Activated CD4-positive, alpha-beta T cell treated with anti-CD3 and anti-CD28 coated beads, Interleukin-2, amount 10 ng/mL, durations not matched to agents 24 days and 14 days (primary cell): ENCODE measurements at regions not wholly inside any gene's neighbourhood (a gene's known extent, or its start where the extent isn't known, plus 50 kb on each side); places are given as distances from the start of the nearest gene placed in this dataset.

ENCODE experiments used
- DNase-seq: peaks from one replicate; pipeline ENCODE4 v3.0.0; 2022
- H3K27ac Mint-ChIP-seq: one replicate; pipeline ENCODE4 v1.8.0; 2022; ENCODE audit warnings: mild to moderate bottlenecking, mixed read lengths
- H3K27me3 Mint-ChIP-seq: one replicate; pipeline ENCODE4 v1.8.0; 2022; ENCODE audit warnings: mixed read lengths
- H3K36me3 Mint-ChIP-seq: one replicate; pipeline ENCODE4 v1.8.0; 2022; ENCODE audit warnings: low read depth, mild to moderate bottlenecking, mixed read lengths
- H3K4me1 Mint-ChIP-seq: one replicate; pipeline ENCODE4 v1.8.0; 2021; ENCODE audit warnings: mixed read lengths
- H3K4me3 Mint-ChIP-seq: one replicate; pipeline ENCODE4 v1.8.0; 2022; ENCODE audit warnings: mild to moderate bottlenecking, moderate library complexity, mixed read lengths
- H3K9me3 Mint-ChIP-seq: one replicate; pipeline ENCODE4 v1.8.0; 2021; ENCODE audit warnings: mixed read lengths
- intact Hi-C: fragments of 100-400 bp; cut with micrococcal nuclease; formaldehyde crosslinking; loops from one replicate; pipeline ENCODE4 v1.15.1; 2023

DNA sequence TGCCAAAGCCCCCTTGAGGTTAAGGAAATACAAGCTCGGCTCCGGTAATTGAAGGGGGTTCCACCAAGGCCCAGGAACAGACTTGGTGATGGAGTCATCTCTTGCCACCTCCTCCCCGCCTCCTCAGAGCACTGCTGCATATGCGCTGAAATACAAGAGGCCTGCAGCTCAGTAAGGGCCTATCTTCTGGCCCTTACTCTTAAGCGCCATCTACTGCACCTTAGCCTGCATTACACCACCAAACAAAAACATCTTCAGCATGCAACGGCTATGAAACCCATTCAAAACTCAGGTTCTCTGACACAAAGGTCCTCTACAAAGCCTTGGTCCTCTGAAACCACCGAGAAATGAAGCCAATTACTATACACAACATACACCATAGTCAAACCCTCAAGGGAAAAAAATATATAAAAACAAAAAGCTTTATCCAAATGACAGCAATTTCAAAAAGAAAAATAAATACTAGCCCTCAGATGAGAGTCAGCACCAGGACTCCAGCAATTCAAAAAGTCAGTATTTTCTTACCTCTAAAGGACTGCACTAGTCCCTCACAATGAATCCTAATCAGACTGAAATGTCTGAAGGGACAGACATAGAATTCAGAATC, 176.8 kb upstream of the TBX20 start:
- no peak overlapping the region for H3K27ac Mint-ChIP-seq
- H3K4me1 Mint-ChIP-seq: no peaks in the 10 kb centered on the region
- no peaks in the 10 kb centered on the region for H3K36me3 Mint-ChIP-seq
- intact Hi-C loops: no loop called here
- no peak overlapping the region for H3K4me3 Mint-ChIP-seq
- peaks cover 5% of the 10 kb centered on the region for H3K27me3 Mint-ChIP-seq
- DNase-seq: no peak
- H3K9me3 Mint-ChIP-seq: peaks cover 4% of the 10 kb centered on the region

DNA sequence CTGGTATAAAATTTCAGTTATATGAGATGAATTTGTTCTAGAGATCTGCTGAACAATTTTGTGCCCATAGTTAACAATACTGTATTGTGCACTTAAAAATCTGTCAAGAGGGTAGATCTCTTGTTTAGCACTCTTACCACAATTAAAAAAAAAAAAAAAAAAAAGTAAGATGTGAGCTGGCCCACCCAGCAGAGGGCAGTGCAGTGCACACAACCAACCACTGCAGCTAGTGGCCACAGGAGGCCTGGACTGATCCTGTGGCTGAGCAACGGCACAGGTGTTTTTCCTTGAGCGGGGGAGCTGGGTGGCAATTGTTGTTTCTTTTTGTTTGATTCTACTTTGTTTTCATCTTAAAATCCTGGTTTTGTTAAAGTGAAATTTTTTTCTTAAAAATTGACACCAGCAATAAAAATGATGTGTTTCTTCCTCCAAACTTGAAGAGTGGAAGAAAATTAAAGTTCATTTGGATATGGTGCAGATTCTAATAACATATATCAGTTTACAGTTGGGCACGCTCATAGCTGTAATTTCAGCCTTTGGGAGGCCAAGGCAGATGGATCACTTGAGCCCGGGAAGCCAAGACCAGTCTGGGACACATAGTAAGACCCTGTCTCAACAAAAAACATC, 171.1 kb upstream of the TBX20 start:
- Mint-ChIP-seq H3K36me3 (no peaks in the 10 kb centered on the region), H3K9me3 (no peaks in the 10 kb centered on the region), H3K27me3 (peaks cover 9% of the 10 kb centered on the region), H3K27ac (no peak overlapping the region), H3K4me3 (no peak overlapping the region), H3K4me1 (no peaks in the 10 kb centered on the region)
- intact Hi-C loops: loop anchor here (1.0 kb wide), 3 partner anchors 95 to 199 kb away; no protein-coding TSS in a partner anchor
- DNase-seq: peak; percentile 84

DNA sequence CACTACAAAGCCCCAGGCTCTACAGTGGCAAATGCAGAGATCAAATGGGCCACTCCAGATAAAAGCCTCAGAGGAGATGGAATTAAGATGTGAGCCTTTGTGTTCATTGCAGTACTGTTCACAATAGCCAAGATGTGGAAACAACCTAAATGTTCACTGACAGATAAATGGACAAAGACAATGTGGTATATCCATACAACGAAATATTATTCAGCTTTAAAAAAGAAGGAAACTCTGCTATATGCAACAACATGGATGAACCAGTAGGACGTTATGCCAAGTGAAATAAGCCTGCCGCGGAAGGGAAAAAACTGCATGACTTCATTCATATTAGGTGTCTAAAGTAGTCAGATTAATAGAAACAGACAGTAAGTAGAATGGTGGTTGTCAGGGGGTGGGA, 170.5 kb upstream of the TBX20 start:
- Mint-ChIP-seq H3K9me3 (no peaks in the 10 kb centered on the region), H3K4me1 (no peaks in the 10 kb centered on the region), H3K4me3 (no peak overlapping the region), H3K36me3 (no peaks in the 10 kb centered on the region), H3K27ac (no peak overlapping the region), H3K27me3 (peaks cover 9% of the 10 kb centered on the region)
- intact Hi-C loops: no loop called here
- DNase-seq: no peak

DNA sequence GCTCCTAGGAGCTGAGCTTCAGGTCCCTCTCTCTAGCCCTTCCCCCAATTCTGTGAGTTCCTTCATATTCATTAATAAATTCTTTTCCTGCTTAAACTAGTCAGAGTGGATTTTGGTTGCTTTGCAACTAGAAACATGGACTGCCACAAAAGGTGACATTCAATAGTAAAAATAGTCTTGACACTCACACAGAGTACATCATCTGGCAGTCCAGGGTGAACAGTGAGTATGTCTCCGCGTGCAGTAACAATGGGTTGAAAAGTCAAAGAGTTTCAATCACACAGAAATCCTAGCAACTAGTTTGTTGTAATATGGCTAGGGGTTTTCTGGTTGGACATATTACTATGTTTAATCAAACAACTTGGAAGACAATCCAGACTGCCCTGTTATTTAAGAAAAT, 168.8 kb upstream of the TBX20 start:
- Mint-ChIP-seq H3K27me3 (peaks cover 9% of the 10 kb centered on the region), H3K4me1 (no peaks in the 10 kb centered on the region), H3K36me3 (no peaks in the 10 kb centered on the region), H3K4me3 (no peak overlapping the region), H3K27ac (no peak overlapping the region), H3K9me3 (no peaks in the 10 kb centered on the region)
- intact Hi-C loops: no loop called here
- DNase-seq: no peak

DNA sequence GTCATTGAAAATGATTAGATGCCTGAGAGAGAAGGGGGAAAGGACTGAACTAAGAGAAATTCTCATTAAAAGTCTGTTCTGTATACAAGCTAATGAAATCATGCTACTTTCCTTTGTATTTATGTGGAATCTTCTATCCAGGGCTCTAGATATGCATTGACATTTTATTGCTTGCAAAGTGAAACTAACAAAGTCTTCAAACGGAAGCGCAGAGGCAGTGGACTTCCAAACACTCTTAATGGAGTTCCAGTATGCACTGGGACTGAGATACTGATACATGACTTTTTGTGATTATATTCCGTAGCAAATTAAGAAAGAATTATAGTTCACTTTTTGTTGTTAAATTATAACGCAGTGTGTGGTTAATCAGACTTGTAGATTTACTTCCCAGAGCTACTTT, 166.8 kb upstream of the TBX20 start:
- no peaks in the 10 kb centered on the region for H3K4me1 Mint-ChIP-seq
- no peaks in the 10 kb centered on the region for H3K36me3 Mint-ChIP-seq
- DNase-seq: no peak
- H3K27me3 Mint-ChIP-seq: peaks cover 5% of the 10 kb centered on the region
- intact Hi-C loops: no loop called here
- H3K9me3 Mint-ChIP-seq: no peaks in the 10 kb centered on the region
- H3K4me3 Mint-ChIP-seq: no peak overlapping the region
- H3K27ac Mint-ChIP-seq: no peak overlapping the region

DNA sequence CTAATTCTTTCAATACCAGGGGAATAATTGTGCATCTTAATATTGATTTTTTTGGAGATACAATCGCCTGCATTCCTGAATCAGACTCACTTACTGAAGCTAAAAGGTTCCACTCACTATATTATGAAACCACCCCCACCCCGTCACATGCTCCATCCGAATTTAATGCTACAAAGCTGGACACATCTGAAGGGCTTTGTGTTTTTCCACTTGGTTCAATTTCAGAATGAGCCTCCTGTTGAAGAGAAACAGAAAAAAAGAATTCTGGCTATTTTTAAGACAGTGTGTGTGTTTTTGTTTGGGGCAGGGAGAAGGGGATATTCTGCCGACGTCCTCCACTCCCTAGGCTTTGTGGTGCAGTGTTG, 165.5 kb upstream of the TBX20 start:
- DNase-seq: no peak
- intact Hi-C loops: no loop called here
- Mint-ChIP-seq H3K4me3 (no peak overlapping the region), H3K36me3 (no peaks in the 10 kb centered on the region), H3K27ac (no peak overlapping the region), H3K4me1 (no peaks in the 10 kb centered on the region), H3K9me3 (no peaks in the 10 kb centered on the region), H3K27me3 (peaks cover 5% of the 10 kb centered on the region)

DNA sequence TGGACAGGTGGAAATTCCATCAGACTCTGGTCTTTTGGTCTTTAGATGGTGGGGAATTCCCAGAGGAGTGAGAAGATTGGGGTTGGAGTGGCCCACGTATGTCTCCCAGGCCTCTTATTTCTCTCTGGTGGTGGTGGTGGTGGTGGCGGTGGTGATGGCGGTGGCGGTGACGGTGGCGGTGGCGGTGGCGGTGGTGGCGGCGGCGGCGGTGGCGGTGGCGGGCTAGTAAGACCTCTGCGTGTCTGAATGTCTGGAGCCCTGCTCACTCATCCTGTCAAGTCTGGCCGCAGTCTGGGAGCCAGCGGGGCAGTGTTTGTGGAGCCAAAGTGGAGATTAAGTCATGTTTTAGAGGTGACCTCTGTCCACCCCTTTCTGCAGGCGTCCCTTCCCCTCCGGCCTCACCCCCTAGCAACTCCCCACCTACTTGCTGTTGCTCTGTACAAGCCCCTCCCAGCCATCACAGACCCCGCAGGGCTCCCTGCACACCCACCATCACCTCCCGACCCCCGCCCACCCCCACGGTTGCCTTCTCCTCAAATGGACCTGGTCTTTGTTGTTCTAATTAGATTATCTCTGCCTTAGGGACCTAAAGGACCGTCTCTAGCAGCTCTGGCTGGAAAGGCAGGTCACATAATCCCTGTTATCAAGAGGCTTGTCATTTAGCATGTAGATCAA, 165.0 kb upstream of the TBX20 start:
- Mint-ChIP-seq H3K27ac (no peak overlapping the region), H3K36me3 (no peaks in the 10 kb centered on the region), H3K27me3 (peaks cover 5% of the 10 kb centered on the region), H3K4me1 (no peaks in the 10 kb centered on the region), H3K9me3 (no peaks in the 10 kb centered on the region), H3K4me3 (no peak overlapping the region)
- intact Hi-C loops: no loop called here
- DNase-seq: no peak

DNA sequence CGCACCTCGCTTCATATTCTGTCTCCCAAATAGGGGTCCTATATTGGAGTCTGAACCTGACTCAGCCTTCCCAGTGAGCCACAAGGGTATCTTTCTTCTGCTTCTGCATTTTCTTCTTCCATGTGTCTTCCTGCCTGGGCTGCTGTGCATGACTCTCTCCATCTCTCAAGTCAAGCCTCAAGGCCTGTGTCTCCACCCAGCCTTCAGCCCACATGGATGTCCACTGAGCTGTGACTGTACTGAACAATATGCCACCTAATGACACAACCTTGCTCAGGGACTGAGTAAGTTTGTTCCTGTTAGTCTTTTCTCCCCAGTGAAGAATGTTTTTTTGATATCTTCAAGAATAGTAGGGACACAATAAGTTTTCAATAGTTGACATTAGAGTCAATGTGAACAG, 162.7 kb upstream of the TBX20 start:
- no peaks in the 10 kb centered on the region for H3K36me3 Mint-ChIP-seq
- intact Hi-C loops: no loop called here
- peaks cover 3% of the 10 kb centered on the region for H3K27me3 Mint-ChIP-seq
- H3K9me3 Mint-ChIP-seq: no peaks in the 10 kb centered on the region
- no peak overlapping the region for H3K4me3 Mint-ChIP-seq
- DNase-seq: no peak
- no peaks in the 10 kb centered on the region for H3K4me1 Mint-ChIP-seq
- H3K27ac Mint-ChIP-seq: no peak overlapping the region

DNA sequence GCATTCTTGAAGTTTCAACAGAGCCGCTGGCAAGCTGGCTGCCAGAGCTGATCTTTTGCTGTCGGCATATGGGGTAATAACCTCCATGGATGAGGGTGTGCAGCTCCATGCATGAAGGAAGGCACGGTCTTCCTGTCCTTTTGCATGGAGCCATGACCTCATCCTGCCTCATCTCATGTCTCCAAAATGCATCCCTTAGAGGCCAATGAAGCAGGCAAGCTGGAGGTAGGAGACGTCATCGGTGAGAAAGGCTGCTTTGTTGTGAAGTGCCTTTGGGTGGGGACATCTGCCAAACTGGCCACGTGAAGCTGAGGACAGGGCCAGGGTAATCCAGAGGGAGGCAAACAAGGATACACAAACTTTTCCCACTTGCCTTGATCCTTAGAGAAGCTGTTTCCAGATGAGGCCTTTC, 161.5 kb upstream of the TBX20 start:
- intact Hi-C loops: no loop called here
- Mint-ChIP-seq H3K36me3 (no peaks in the 10 kb centered on the region), H3K9me3 (no peaks in the 10 kb centered on the region), H3K27me3 (peaks cover 4% of the 10 kb centered on the region), H3K4me3 (no peak overlapping the region), H3K4me1 (no peaks in the 10 kb centered on the region), H3K27ac (no peak overlapping the region)
- DNase-seq: no peak

DNA sequence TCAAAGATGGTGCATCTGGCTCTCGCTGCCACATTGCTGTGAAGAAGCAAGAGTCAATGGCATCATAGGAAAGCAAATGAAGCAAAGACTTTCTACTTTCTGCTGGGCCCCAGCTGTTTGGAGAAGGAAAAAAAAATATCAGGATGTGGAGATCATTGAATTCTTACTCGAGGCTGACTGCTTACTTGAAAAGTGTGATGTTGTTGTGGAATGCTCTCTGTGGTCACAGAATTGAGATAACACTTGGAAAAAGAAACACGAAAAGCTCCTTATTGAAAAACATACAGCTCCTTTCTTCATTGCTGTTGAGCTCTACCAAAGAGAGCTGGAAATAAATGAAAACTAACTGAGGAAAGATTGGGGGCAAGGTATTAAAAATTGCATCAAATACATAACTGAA, 157.4 kb upstream of the TBX20 start:
- Mint-ChIP-seq H3K27ac (no peak overlapping the region), H3K36me3 (no peaks in the 10 kb centered on the region), H3K4me3 (no peak overlapping the region), H3K4me1 (no peaks in the 10 kb centered on the region), H3K9me3 (no peaks in the 10 kb centered on the region), H3K27me3 (peaks cover 3% of the 10 kb centered on the region)
- intact Hi-C loops: no loop called here
- DNase-seq: no peak

DNA sequence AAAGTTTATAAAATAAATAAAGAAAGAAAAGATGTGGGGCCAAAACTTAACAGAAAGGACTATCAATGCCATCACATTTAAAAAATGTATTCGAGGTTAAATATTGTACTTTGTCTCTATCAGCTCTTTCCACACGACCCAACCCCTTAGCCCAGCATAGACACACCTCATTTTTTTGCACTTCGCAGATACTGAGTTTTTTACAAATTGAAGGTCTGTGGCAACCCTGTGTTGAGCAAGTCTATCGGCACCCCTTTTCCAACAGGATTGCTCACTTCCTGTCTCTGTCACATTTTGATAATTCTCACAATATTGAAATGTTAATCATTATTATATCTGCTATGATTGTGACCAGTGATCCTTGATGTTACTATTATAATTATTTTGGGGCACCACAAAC, 151.6 kb upstream of the TBX20 start:
- Mint-ChIP-seq H3K36me3 (no peaks in the 10 kb centered on the region), H3K9me3 (no peaks in the 10 kb centered on the region), H3K27me3 (peaks cover 2% of the 10 kb centered on the region), H3K4me3 (no peak overlapping the region), H3K27ac (no peak overlapping the region), H3K4me1 (no peaks in the 10 kb centered on the region)
- intact Hi-C loops: no loop called here
- DNase-seq: no peak

DNA sequence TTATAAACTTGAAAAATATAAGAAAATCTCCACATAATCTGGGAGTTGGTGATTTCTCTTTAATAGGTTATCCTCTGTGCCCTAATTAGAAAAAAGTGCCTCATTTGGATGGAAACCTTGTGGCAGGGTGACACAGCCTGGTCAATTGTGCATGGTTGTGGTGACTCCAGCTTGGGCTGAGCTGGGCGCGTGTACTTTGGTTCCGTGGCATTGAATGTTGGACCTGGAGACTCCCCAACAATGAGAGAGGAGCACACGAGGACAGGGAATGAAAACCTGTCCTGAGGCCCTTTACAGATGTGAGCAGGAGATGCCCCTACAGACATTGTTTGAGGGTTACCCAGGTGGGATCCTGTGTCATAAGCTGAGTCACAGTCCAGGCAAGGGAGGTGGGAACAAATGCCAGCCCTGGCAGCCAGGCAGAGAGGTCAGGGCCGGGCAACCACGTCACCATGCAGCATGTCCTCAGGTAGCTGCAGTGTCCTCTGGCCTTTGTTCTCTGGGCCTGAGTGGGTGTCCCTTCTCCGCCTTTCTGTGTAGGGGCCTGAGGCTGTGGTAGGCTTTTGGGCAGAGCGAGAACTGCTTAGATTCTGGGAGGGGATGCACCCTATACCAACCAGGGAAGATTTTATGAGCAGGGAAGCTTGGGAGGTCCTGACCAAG, 147.4 kb upstream of the TBX20 start:
- no peaks in the 10 kb centered on the region for H3K9me3 Mint-ChIP-seq
- H3K27ac Mint-ChIP-seq: no peak overlapping the region
- H3K27me3 Mint-ChIP-seq: no peaks in the 10 kb centered on the region
- no peak for DNase-seq
- intact Hi-C loops: no loop called here
- H3K4me3 Mint-ChIP-seq: no peak overlapping the region
- H3K4me1 Mint-ChIP-seq: no peaks in the 10 kb centered on the region
- H3K36me3 Mint-ChIP-seq: no peaks in the 10 kb centered on the region

DNA sequence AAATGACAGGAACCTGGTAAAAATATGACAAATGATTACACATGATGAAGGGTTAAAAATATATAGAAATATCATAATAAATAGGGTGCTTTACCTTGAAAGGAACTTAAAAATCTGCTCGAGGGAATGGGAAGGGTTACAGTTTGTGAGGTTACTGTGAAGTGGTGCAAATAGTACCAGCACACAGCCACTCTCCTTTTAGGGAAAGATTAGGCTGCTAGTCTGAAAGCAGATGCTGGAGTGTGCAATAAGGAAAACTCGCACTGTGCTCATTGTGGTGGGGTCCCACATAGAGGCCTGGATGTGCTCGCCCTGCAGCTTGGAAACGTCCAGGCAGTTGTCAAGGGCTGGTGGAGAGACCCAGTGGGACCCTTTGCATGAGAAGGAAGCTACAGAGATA, 145.9 kb upstream of the TBX20 start:
- intact Hi-C loops: no loop called here
- Mint-ChIP-seq H3K27ac (no peak overlapping the region), H3K4me1 (no peaks in the 10 kb centered on the region)

DNA sequence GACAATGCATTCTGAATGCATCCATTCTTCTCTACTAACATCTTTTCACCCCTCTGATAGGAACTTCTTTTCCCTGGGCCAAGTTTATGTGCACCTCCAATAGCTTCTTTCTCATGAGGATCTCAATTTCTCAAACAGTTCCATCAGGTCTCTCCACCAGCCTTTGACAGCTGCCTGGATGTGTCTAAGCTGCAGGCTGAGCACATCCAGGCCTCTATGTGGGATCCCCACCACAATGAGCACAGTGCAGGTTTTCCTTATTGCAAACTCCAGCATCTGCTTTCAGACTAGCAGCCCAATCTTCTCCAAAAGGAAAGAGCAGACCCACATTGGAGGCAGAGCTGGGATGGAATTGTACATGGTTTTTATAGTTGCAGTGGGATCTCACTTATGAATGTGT, 145.3 kb upstream of the TBX20 start:
- no peaks in the 10 kb centered on the region for H3K36me3 Mint-ChIP-seq
- intact Hi-C loops: no loop called here
- H3K4me3 Mint-ChIP-seq: no peak overlapping the region
- DNase-seq: no peak
- no peaks in the 10 kb centered on the region for H3K9me3 Mint-ChIP-seq
- H3K27me3 Mint-ChIP-seq: no peaks in the 10 kb centered on the region
- no peak overlapping the region for H3K27ac Mint-ChIP-seq
- no peaks in the 10 kb centered on the region for H3K4me1 Mint-ChIP-seq

More for the DNA sequence above, 145.9 kb upstream of the TBX20 start:
- H3K9me3 Mint-ChIP-seq: no peaks in the 10 kb centered on the region
- no peak for DNase-seq
- no peaks in the 10 kb centered on the region for H3K36me3 Mint-ChIP-seq
- H3K27me3 Mint-ChIP-seq: no peaks in the 10 kb centered on the region
- no peak overlapping the region for H3K4me3 Mint-ChIP-seq
